IMR-90 (cell line): ENCODE measurements at regions not wholly inside any gene's neighbourhood (a gene's known extent, or its start where the extent isn't known, plus 50 kb on each side); places are given as distances from the start of the nearest gene placed in this dataset.

Source experiments
- ATAC-seq: fragments of 200-7000 bp; cut with Tn5 transposase; 2 replicates; pipeline ENCODE4 v1.9.1; 2020; ENCODE audit warnings: low read depth, mild to moderate bottlenecking, moderate library complexity
- BruUV-seq: library from RNA; stranded (reverse); fragments of 400-500 nt; replicated peaks from 2 replicates; lab custom pipeline; 2021; lab: Mats Ljungman, UMichigan
- CTCF ChIA-PET: fragments of 300-600 bp; formaldehyde crosslinking; extraction: SDS; loops from one replicate; lab custom pipeline; 2021; ENCODE audit warnings: antibody characterized with exemption; lab: Yijun Ruan, JAX
- POLR2A ChIA-PET: fragments of 300-600 bp; sonication (Branson Sonifier 250); formaldehyde crosslinking; loops from one replicate; lab custom pipeline; 2022; ENCODE audit warnings: antibody characterized with exemption; ENCODE audit not compliant: unreplicated experiment; lab: Charles Lee
- DNase-seq: peaks from one replicate; pipeline ENCODE4 v3.0.0; 2013
- H2AFZ ChIP-seq: replicated peaks from 2 replicates; pipeline ENCODE3; 2013; ENCODE audit warnings: low read length, mild to moderate bottlenecking; ENCODE audit not compliant: poor library complexity
- H2AK5ac ChIP-seq: 2 replicates; pipeline ENCODE4 v1.6.1; 2013; ENCODE audit warnings: low read depth, low read length, inconsistent platforms
- H2AK9ac ChIP-seq: replicated peaks from 2 replicates; pipeline ENCODE3; 2013; ENCODE audit warnings: mild to moderate bottlenecking, low read depth, low read length, moderate library complexity; ENCODE audit not compliant: poor library complexity
- H2BK120ac ChIP-seq: 2 replicates; pipeline ENCODE4 v1.6.1; 2013; ENCODE audit warnings: low read depth, low read length, inconsistent platforms
- H2BK15ac ChIP-seq: 3 replicates; pipeline ENCODE4 v1.6.1; 2013; ENCODE audit warnings: low read depth, low read length, inconsistent platforms
- H2BK20ac ChIP-seq: 2 replicates; pipeline ENCODE4 v1.6.1; 2013; ENCODE audit warnings: low read depth, mild to moderate bottlenecking, inconsistent platforms, low read length, moderate library complexity
- H2BK5ac ChIP-seq: 2 replicates; pipeline ENCODE4 v1.6.1; 2013; ENCODE audit warnings: mild to moderate bottlenecking, low read depth, low read length, inconsistent platforms; ENCODE audit not compliant: poor library complexity, severe bottlenecking
- H3K14ac ChIP-seq: replicated peaks from 2 replicates; pipeline ENCODE4 v1.6.1; 2013; ENCODE audit warnings: low read depth, low read length, inconsistent platforms
- H3K18ac ChIP-seq: 2 replicates; pipeline ENCODE4 v1.6.1; 2013; ENCODE audit warnings: low read depth, low read length, control low read depth
- H3K23ac ChIP-seq: 2 replicates; pipeline ENCODE4 v1.6.1; 2013; ENCODE audit warnings: low read depth, low read length, inconsistent platforms
- H3K27ac ChIP-seq: 2 replicates; pipeline ENCODE4 v1.5.1; 2013; ENCODE audit warnings: mild to moderate bottlenecking, control low read depth, low read length; ENCODE audit not compliant: insufficient read depth
- H3K27me3 ChIP-seq: 2 replicates; pipeline ENCODE4 v1.6.1; 2013; ENCODE audit warnings: low read length; ENCODE audit not compliant: control insufficient read depth, insufficient read depth
- H3K36me3 ChIP-seq: 2 replicates; pipeline ENCODE4 v1.6.1; 2013; ENCODE audit warnings: low read length, mixed read lengths; ENCODE audit not compliant: control insufficient read depth, insufficient read depth
- H3K4ac ChIP-seq: 2 replicates; pipeline ENCODE4 v1.6.1; 2013; ENCODE audit warnings: low read depth, low read length, inconsistent platforms
- H3K4me1 ChIP-seq: 2 replicates; pipeline ENCODE4 v1.6.1; 2013; ENCODE audit warnings: low read length, mixed read lengths; ENCODE audit not compliant: control insufficient read depth, insufficient read depth
- H3K4me2 ChIP-seq: 2 replicates; pipeline ENCODE4 v1.6.1; 2013; ENCODE audit warnings: low read depth, mild to moderate bottlenecking, control low read depth, low read length, moderate library complexity
- H3K4me3 ChIP-seq: 2 replicates; pipeline ENCODE4 v1.5.1; 2013; ENCODE audit warnings: low read depth, mild to moderate bottlenecking, control low read depth, low read length, moderate library complexity; ENCODE audit not compliant: insufficient read depth
- H3K56ac ChIP-seq: 2 replicates; pipeline ENCODE4 v1.6.1; 2013; ENCODE audit warnings: low read length, inconsistent platforms; ENCODE audit not compliant: insufficient read depth; ENCODE audit errors: extremely low read depth
- H3K79me1 ChIP-seq, 2 experiments: 2 replicates each; pipeline ENCODE4 v1.6.1; 2013; ENCODE audit warnings: low read length in 2 of 2, inconsistent platforms in 1 of 2, low read depth in 1 of 2
- H3K9ac ChIP-seq: 2 replicates; pipeline ENCODE4 v1.6.1; 2013; ENCODE audit warnings: low read depth, low read length, control low read depth
- H3K9me1 ChIP-seq: 2 replicates; pipeline ENCODE4 v1.6.1; 2013; ENCODE audit warnings: low read length, inconsistent platforms; ENCODE audit not compliant: insufficient read depth
- H3K9me3 ChIP-seq: 2 replicates; pipeline ENCODE4 v1.6.1; 2013; ENCODE audit warnings: low read length; ENCODE audit not compliant: control insufficient read depth, insufficient read depth
- H4K20me1 ChIP-seq: 2 replicates; pipeline ENCODE4 v1.6.1; 2013; ENCODE audit warnings: low read length, inconsistent platforms; ENCODE audit not compliant: insufficient read depth
- H4K5ac ChIP-seq: 2 replicates; pipeline ENCODE4 v1.6.1; 2013; ENCODE audit warnings: mild to moderate bottlenecking, low read depth, low read length, control low read depth
- H4K8ac ChIP-seq, 2 experiments: 2 replicates each; pipeline ENCODE4 v1.6.1; 2013; ENCODE audit warnings: low read depth in 2 of 2, low read length in 2 of 2, control low read depth in 1 of 2, inconsistent platforms in 1 of 2
- H4K91ac ChIP-seq: 2 replicates; pipeline ENCODE4 v1.6.1; 2013; ENCODE audit warnings: low read depth, low read length, inconsistent platforms; ENCODE audit not compliant: insufficient read depth
- BHLHE40 ChIP-seq: fragments of 150-350 bp; IDR thresholded peaks from 2 replicates; pipeline ENCODE4 v1.6.1; 2016; ENCODE audit warnings: mild to moderate bottlenecking, low read depth, low read length
- CHD1 ChIP-seq: IDR thresholded peaks from 2 replicates; pipeline ENCODE4 v1.6.1; 2012; ENCODE audit warnings: low read depth, low read length, improper control_type of control experiment
- ELK1 ChIP-seq: fragments of 150-350 bp; IDR thresholded peaks from 2 replicates; pipeline ENCODE4 v1.6.1; 2016; ENCODE audit warnings: low read depth, mild to moderate bottlenecking, low read length, moderate library complexity, borderline replicate concordance
- MAZ ChIP-seq: IDR thresholded peaks from 2 replicates; pipeline ENCODE4 v1.6.1; 2012; ENCODE audit warnings: low read depth, mild to moderate bottlenecking, low read length, improper control_type of control experiment, moderate library complexity, borderline replicate concordance
- MXI1 ChIP-seq: IDR thresholded peaks from 2 replicates; pipeline ENCODE4 v1.6.1; 2012; ENCODE audit warnings: low read depth, mild to moderate bottlenecking, low read length, moderate library complexity, borderline replicate concordance
- RAD21 ChIP-seq: IDR thresholded peaks from 2 replicates; pipeline ENCODE4 v1.6.1; 2012; ENCODE audit warnings: low read length, improper control_type of control experiment
- USF2 ChIP-seq: fragments of 150-350 bp; IDR thresholded peaks from 2 replicates; pipeline ENCODE4 v1.6.1; 2017; ENCODE audit warnings: mild to moderate bottlenecking, antibody characterized with exemption, low read length, low read depth
- WGBS, 2 experiments: methylation state at CpG; one replicate each; pipeline versions ENCODE4 v1.1.5 to v1.1.7; 2013; ENCODE audit warnings: missing lambda C conversion rate in 2 of 2; ENCODE audit not compliant: insufficient read length in 1 of 2; ENCODE audit errors: extremely low coverage in 2 of 2; 5-methylcytosine and 5-hydroxymethylcytosine counted together
- dilution Hi-C: fragments of 300-500 bp; cut with HindIII; formaldehyde crosslinking; loops from one replicate; pipeline ENCODE4 v1.14.3; 2018; ENCODE audit warnings: low sequenced_read_pairs; ENCODE audit not compliant: unreplicated experiment
- in situ Hi-C: fragments of 300-500 bp; cut with MboI; formaldehyde crosslinking; loops from 3 replicates; pipeline ENCODE4 v1.14.3; 2019; ENCODE audit warnings: low sequenced_read_pairs, inconsistent platforms, mixed read lengths
- intact Hi-C: fragments of 100-400 bp; cut with micrococcal nuclease; formaldehyde crosslinking; loops from 2 replicates; pipeline ENCODE4 v1.10.0; 2022
- TF ChIP-seq, protein P1 (sequence below): conservative IDR thresholded peaks from 2 replicates; pipeline ENCODE4 v1.5.1; 2012; ENCODE audit warnings: mild to moderate bottlenecking, low read depth, low read length, improper control_type of control experiment

GRCh38 chr4:148589182-148589581, 147.0 kb upstream of the NR3C2 start:
- Histone ChIP-seq H2BK20ac (no peak overlapping the region), H3K14ac (no peak overlapping the region), H4K5ac (no peak overlapping the region), H3K4ac (no peak overlapping the region), H3K36me3 (no peaks in the 10 kb centered on the region), H3K79me1 (no peaks in the 10 kb centered on the region), H4K91ac (no peak overlapping the region), H3K4me1 (no peaks in the 10 kb centered on the region), H3K23ac (no peak overlapping the region), H2AK9ac (no peak overlapping the region), H3K18ac (no peak overlapping the region), H2BK15ac (no peak overlapping the region), H2BK120ac (no peak overlapping the region), H4K8ac (no peak overlapping the region), H3K4me3 (no peak overlapping the region), H3K9me1 (no peaks in the 10 kb centered on the region), H3K56ac (no peak overlapping the region), H3K27ac (no peak overlapping the region), H4K20me1 (no peaks in the 10 kb centered on the region), H3K27me3 (no peaks in the 10 kb centered on the region), H3K9me3 (0 out of 2 replicates have a peak, but pooled peaks cover 2% of the 10 kb centered on the region), H2AK5ac (no peak overlapping the region), H3K9ac (no peak overlapping the region), H2AFZ (no peak overlapping the region), H3K4me2 (no peak overlapping the region), H2BK5ac (no peak overlapping the region)
- DNase-seq, result no peak
- ChIA-PET CTCF (no interaction called here), POLR2A (no interaction called here)
- TF ChIP-seq ELK1 (no peak), USF2 (no peak), CHD1 (no peak), BHLHE40 (no peak), MXI1 (no peak), MAZ (no peak), RAD21 (no peak)
- TF ChIP-seq, protein P1, sequence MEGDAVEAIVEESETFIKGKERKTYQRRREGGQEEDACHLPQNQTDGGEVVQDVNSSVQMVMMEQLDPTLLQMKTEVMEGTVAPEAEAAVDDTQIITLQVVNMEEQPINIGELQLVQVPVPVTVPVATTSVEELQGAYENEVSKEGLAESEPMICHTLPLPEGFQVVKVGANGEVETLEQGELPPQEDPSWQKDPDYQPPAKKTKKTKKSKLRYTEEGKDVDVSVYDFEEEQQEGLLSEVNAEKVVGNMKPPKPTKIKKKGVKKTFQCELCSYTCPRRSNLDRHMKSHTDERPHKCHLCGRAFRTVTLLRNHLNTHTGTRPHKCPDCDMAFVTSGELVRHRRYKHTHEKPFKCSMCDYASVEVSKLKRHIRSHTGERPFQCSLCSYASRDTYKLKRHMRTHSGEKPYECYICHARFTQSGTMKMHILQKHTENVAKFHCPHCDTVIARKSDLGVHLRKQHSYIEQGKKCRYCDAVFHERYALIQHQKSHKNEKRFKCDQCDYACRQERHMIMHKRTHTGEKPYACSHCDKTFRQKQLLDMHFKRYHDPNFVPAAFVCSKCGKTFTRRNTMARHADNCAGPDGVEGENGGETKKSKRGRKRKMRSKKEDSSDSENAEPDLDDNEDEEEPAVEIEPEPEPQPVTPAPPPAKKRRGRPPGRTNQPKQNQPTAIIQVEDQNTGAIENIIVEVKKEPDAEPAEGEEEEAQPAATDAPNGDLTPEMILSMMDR, result no peak
- WGBS, 2 experiments, result 45% methylated on average over 1 of the region's 4 CpGs; no CpG with 5 or more reads in 1 of the 2 experiments
- dilution Hi-C loops, result no loop called here
- no TSS peak for BruUV-seq
- in situ Hi-C loops, result no loop called here
- ATAC-seq, result no peak
- intact Hi-C loops, result no loop called here
